MM.1S (cell line): ENCODE measurements at regions not wholly inside any gene's neighbourhood (a gene's known extent, or its start where the extent isn't known, plus 50 kb on each side); places are given as distances from the start of the nearest gene placed in this dataset.

Experiments
- EZH2 ChIP-seq: fragments of 300-600 bp; sonication (generic); optimal IDR thresholded peaks from 2 replicates; pipeline ENCODE3; 2017; ENCODE audit warnings: low read depth, mild to moderate bottlenecking, antibody characterized with exemption, low read length, mixed read lengths
- EZH2phosphoT487 ChIP-seq: fragments of 300-600 bp; sonication (generic); IDR thresholded peaks from 2 replicates; pipeline ENCODE4 v1.6.1; 2018; ENCODE audit warnings: antibody characterized with exemption, low read length
- TF ChIP-seq, protein P1 (sequence below): fragments of 300-600 bp; sonication (generic); IDR thresholded peaks from 2 replicates; pipeline ENCODE4 v1.5.1; 2016; ENCODE audit warnings: antibody characterized with exemption, low read length, mixed read lengths

DNA sequence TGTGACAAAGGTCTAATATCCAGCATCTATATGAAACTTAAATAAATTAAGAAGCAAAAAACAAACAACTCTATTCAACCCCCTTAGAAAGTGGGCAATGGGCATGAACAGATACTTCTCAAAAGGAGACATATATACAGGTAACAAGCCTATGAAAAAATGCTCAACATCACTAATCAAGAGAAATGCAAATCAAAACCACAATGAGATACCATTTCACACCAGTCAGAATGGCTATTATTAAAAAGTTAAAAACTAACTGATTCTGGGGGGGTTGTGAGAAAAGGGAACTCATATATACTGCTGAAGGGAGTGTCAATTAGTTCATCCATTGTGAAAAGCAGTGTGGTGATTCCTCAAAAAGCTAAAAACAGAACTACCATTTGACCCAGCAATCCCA lies 198.9 kb downstream of the BMP4 start:
- TF ChIP-seq EZH2 (no peak), EZH2phosphoT487 (no peak)
- TF ChIP-seq, protein P1, sequence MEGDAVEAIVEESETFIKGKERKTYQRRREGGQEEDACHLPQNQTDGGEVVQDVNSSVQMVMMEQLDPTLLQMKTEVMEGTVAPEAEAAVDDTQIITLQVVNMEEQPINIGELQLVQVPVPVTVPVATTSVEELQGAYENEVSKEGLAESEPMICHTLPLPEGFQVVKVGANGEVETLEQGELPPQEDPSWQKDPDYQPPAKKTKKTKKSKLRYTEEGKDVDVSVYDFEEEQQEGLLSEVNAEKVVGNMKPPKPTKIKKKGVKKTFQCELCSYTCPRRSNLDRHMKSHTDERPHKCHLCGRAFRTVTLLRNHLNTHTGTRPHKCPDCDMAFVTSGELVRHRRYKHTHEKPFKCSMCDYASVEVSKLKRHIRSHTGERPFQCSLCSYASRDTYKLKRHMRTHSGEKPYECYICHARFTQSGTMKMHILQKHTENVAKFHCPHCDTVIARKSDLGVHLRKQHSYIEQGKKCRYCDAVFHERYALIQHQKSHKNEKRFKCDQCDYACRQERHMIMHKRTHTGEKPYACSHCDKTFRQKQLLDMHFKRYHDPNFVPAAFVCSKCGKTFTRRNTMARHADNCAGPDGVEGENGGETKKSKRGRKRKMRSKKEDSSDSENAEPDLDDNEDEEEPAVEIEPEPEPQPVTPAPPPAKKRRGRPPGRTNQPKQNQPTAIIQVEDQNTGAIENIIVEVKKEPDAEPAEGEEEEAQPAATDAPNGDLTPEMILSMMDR, result no peak
